ENCODE measurements at regions not wholly inside any gene's neighbourhood (a gene's known extent, or its start where the extent isn't known, plus 50 kb on each side); places are given as distances from the start of the nearest gene placed in this dataset.

DNA sequence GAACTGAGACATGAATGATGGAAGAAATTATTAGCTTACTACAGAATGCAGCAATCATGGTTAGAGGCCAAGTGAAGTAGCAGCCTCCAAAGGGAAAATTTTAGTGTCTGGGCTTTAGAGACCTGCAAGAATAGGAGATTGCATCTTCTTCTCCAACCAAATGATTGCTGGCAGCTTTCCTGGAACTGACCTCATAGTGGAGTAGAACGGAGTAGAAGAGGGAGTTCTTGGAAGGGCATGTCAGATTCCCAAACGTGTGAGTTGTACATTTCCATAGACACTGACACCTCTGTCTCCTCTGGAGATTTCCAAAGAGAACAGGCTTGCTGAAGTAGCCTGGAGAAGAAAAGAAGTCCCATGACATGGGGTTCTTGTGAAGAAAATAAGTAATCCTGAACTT is 169.8 kb upstream of the ERBB4 start:
- WGBS (ENCODE audit: extremely low coverage, insufficient read length, low lambda C conversion rate): no CpG with 5 or more reads among the region's 2 CpGs
- no peak overlapping the region for H2AK5ac ChIP-seq (ENCODE audit: insufficient read length, low read length)
- TF ChIP-seq, protein P1, sequence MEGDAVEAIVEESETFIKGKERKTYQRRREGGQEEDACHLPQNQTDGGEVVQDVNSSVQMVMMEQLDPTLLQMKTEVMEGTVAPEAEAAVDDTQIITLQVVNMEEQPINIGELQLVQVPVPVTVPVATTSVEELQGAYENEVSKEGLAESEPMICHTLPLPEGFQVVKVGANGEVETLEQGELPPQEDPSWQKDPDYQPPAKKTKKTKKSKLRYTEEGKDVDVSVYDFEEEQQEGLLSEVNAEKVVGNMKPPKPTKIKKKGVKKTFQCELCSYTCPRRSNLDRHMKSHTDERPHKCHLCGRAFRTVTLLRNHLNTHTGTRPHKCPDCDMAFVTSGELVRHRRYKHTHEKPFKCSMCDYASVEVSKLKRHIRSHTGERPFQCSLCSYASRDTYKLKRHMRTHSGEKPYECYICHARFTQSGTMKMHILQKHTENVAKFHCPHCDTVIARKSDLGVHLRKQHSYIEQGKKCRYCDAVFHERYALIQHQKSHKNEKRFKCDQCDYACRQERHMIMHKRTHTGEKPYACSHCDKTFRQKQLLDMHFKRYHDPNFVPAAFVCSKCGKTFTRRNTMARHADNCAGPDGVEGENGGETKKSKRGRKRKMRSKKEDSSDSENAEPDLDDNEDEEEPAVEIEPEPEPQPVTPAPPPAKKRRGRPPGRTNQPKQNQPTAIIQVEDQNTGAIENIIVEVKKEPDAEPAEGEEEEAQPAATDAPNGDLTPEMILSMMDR (conservative IDR thresholded peaks at IDR 0.05): no peak

More for the DNA sequence above, 169.8 kb upstream of the ERBB4 start:
- H3K9me3 Mint-ChIP-seq: no peaks in the 10 kb centered on the region
- no peak overlapping the region for H3K9ac ChIP-seq (ENCODE audit: extremely low read depth, insufficient read length, low read length)
- no peak overlapping the region for H4K5ac ChIP-seq (ENCODE audit: insufficient read length, low read depth, low read length)
- no peak overlapping the region for H3K14ac ChIP-seq (ENCODE audit: insufficient read depth, low read length)
- H2AFZ ChIP-seq (ENCODE audit: low read length): no peak overlapping the region
- H3K9me3 ChIP-seq (ENCODE audit: control insufficient read depth, low read depth, low read length): no peaks in the 10 kb centered on the region
- H3K79me1 ChIP-seq (ENCODE audit: insufficient read depth, low read depth, low read length, poor library complexity, severe bottlenecking): no peaks in the 10 kb centered on the region
- no peak overlapping the region for H2BK5ac ChIP-seq (ENCODE audit: insufficient read length, low read length)
- no peak overlapping the region for H2BK12ac ChIP-seq (ENCODE audit: insufficient read length, low read depth, low read length)
- H3K4me2 ChIP-seq (ENCODE audit: insufficient read depth, insufficient read length, low read length): no peak overlapping the region
- no peak overlapping the region for H3K4me3 Mint-ChIP-seq
- H4K20me1 ChIP-seq (ENCODE audit: control insufficient read depth, insufficient read depth, insufficient read length): no peaks in the 10 kb centered on the region
- no peaks in the 10 kb centered on the region for H3K27me3 ChIP-seq (ENCODE audit: insufficient read depth, low read length)
- no peak for DNase-seq
- H3K4me1 Mint-ChIP-seq: peaks cover 11 to 13% of the 10 kb centered on the region in 2 experiments
- no peak overlapping the region for H4K91ac ChIP-seq (ENCODE audit: insufficient read length, low read depth, low read length)
- no peak overlapping the region for H2BK20ac ChIP-seq (ENCODE audit: low read depth, low read length, poor library complexity, severe bottlenecking)
- no peaks in the 10 kb centered on the region for H3K79me2 ChIP-seq (ENCODE audit: insufficient read depth, low read length)
- no peak overlapping the region for H2BK120ac ChIP-seq (ENCODE audit: low read depth, low read length, poor library complexity, severe bottlenecking)
- H3K23ac ChIP-seq (ENCODE audit: insufficient read length, low read depth, low read length): no peak overlapping the region
- H4K8ac ChIP-seq (replicated peaks; ENCODE audit: insufficient read length, low read depth, low read length): no peak overlapping the region
- no peak overlapping the region for H2BK15ac ChIP-seq (ENCODE audit: low read depth, low read length)
- no peaks in the 10 kb centered on the region for H3K4me1 ChIP-seq (ENCODE audit: insufficient read depth, low read length)
- H3T11ph ChIP-seq (ENCODE audit: low read length): no peak overlapping the region
- H3K27me3 Mint-ChIP-seq (ENCODE audit: low read depth): no peaks in the 10 kb centered on the region
- H3K56ac ChIP-seq (ENCODE audit: insufficient read length, low read depth, low read length): no peak overlapping the region
- H3K27ac ChIP-seq (ENCODE audit: insufficient read length, low read depth, low read length): no peak overlapping the region
- H3K27ac Mint-ChIP-seq: no peak overlapping the region
- H3K36me3 Mint-ChIP-seq (ENCODE audit: insufficient read depth in 1 of 3, low read depth in 3 of 3): no peaks in the 10 kb centered on the region; a peak in 1 of 7 replicates
- no peak overlapping the region for H3K18ac ChIP-seq (ENCODE audit: insufficient read length, low read depth, low read length)
- no peak overlapping the region for H3K4ac ChIP-seq (ENCODE audit: low read depth, low read length)
- H3K23me2 ChIP-seq (ENCODE audit: insufficient read length, low read depth, low read length, poor library complexity, severe bottlenecking): no peaks in the 10 kb centered on the region
